ENCODE measurements at regions not wholly inside any gene's neighbourhood (a gene's known extent, or its start where the extent isn't known, plus 50 kb on each side); places are given as distances from the start of the nearest gene placed in this dataset.

DNA sequence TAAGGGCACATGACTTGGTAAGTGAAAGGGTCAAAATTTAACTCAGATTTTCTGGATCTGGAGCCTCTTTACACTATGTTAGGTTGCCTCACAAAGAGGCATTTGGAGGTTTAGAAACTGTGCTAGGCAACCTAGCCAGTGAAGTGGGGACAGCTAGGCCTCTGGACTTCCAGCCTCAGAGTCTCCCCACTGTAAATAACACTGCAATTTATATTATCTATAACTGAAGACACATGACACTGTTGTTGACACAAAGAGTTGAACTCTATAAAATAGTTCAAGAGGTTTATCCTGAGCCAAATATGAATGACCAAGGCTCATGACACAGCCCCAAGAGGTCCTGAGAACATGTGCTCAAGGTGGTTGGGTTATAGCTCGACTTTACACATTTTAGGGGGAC is 74.9 kb upstream of the IQCM start:
- Histone ChIP-seq H3K9ac (ENCODE audit: low read length) (no peak overlapping the region), H4K91ac (ENCODE audit: low read length) (no peak overlapping the region), H3K14ac (ENCODE audit: low read length in 2 of 2) (no peak overlapping the region), H3K18ac (ENCODE audit: low read depth in 1 of 2, low read length in 2 of 2) (no peak overlapping the region), H3K4me3 (ENCODE audit: insufficient read depth in 1 of 2, low read depth in 1 of 2, low read length in 2 of 2) (no peak overlapping the region), H3K4ac (ENCODE audit: low read depth in 1 of 2, low read length in 2 of 2) (no peak overlapping the region), H3K27me3 (ENCODE audit: control insufficient read depth in 1 of 2, insufficient read depth in 1 of 2, low read length in 2 of 2) (no peaks in the 10 kb centered on the region), H3K4me1 (ENCODE audit: control insufficient read depth, insufficient read depth, low read depth, low read length) (no peaks in the 10 kb centered on the region), H3K23ac (ENCODE audit: low read length in 2 of 2) (no peak overlapping the region), H3K27ac (ENCODE audit: low read length, poor library complexity, severe bottlenecking) (no peak overlapping the region), H3K4me2 (ENCODE audit: low read length, poor library complexity, severe bottlenecking) (no peak overlapping the region), H3K79me1 (replicated peaks; ENCODE audit: low read length, poor library complexity, severe bottlenecking) (no peaks in the 10 kb centered on the region), H2BK15ac (ENCODE audit: low read depth, poor library complexity, severe bottlenecking) (no peak overlapping the region), H2AK5ac (ENCODE audit: low read length, severe bottlenecking) (peak overlapping the region; percentile 58), H3K9me3 (ENCODE audit: control insufficient read depth, low read length) (peaks cover 7% of the 10 kb centered on the region), H2BK12ac (ENCODE audit: low read length in 2 of 2) (no peak overlapping the region), H2AFZ (ENCODE audit: low read depth, low read length) (no peak overlapping the region), H4K8ac (ENCODE audit: low read length) (no peak overlapping the region), H2BK5ac (ENCODE audit: low read depth, low read length, poor library complexity, severe bottlenecking) (no peak overlapping the region), H2BK120ac (ENCODE audit: low read depth, low read length) (no peak overlapping the region), H3K36me3 (ENCODE audit: control insufficient read depth in 1 of 2, insufficient read depth in 2 of 2, low read depth in 1 of 2, low read length in 2 of 2) (no peaks in the 10 kb centered on the region)
- no peak for DNase-seq
- 42% methylated on average over 1 of the region's 1 CpG for WGBS

DNA sequence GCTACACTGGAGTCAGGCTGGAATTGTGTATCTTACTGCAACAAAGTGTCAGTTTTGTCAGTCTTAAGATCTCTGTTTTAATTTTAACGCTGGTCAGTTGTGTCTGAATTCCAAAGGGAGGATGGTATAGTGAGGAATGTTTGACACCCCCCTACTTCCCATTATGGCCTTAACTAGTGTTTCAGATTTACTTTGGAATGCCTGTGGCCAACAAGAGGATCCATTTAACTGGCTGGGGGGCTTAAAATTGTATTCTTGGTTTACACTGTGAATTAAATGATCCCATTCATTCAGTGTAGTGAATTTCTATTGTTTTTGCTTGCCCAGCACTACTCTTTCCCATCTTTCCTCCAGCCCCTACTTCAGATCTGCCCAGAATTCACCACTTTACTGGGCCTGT is 75.8 kb upstream of the IQCM start:
- Histone ChIP-seq H3K23ac (ENCODE audit: low read length in 2 of 2) (no peak overlapping the region), H2AK5ac (ENCODE audit: low read length, severe bottlenecking) (no peak overlapping the region)
- 60% methylated on average over 1 of the region's 1 CpG for WGBS

DNA sequence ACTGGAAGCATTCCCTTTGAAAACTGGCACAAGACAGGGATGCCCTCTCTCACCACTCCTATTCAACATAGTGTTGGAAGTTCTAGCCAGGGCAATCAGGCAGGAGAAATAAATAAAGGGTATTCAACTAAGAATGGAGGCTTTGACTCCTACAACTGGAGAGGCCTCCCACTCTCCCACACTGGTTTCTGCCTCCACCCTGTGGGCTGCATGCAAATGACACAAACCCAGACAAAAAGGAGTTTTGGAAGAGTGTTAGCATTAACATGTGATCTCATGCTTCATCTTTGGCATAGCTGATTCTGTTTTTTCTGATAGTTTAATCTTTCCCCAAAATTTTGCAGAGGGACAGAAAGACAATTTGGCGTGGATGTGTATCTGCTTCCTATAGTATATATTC is 80.8 kb upstream of the IQCM start:
- H2BK5ac ChIP-seq (ENCODE audit: low read depth, low read length, poor library complexity, severe bottlenecking) = no peak overlapping the region
- H4K91ac ChIP-seq (ENCODE audit: low read length) = no peak overlapping the region
- H3K9me3 ChIP-seq (ENCODE audit: control insufficient read depth, low read length) = no peaks in the 10 kb centered on the region
- H3K23ac ChIP-seq (ENCODE audit: low read length in 2 of 2) = no peak overlapping the region
- no peak overlapping the region for H2AK5ac ChIP-seq (ENCODE audit: low read length, severe bottlenecking)
- H3K14ac ChIP-seq (ENCODE audit: low read length in 2 of 2) = no peak overlapping the region
- no peak overlapping the region for H3K4me3 ChIP-seq (ENCODE audit: insufficient read depth in 1 of 2, low read depth in 1 of 2, low read length in 2 of 2)
- no peaks in the 10 kb centered on the region for H3K4me1 ChIP-seq (ENCODE audit: control insufficient read depth, insufficient read depth, low read depth, low read length)
- no peak overlapping the region for H3K27ac ChIP-seq (ENCODE audit: low read length, poor library complexity, severe bottlenecking)
- DNase-seq = peak; percentile 37
- no peaks in the 10 kb centered on the region for H3K79me1 ChIP-seq (replicated peaks; ENCODE audit: low read length, poor library complexity, severe bottlenecking)
- no peaks in the 10 kb centered on the region for H3K36me3 ChIP-seq (ENCODE audit: control insufficient read depth in 1 of 2, insufficient read depth in 2 of 2, low read depth in 1 of 2, low read length in 2 of 2)
- WGBS = no CpG with 5 or more reads among the region's 1 CpG
- H3K4me2 ChIP-seq (ENCODE audit: low read length, poor library complexity, severe bottlenecking) = no peak overlapping the region
- H2BK15ac ChIP-seq (ENCODE audit: low read depth, poor library complexity, severe bottlenecking) = no peak overlapping the region
- no peak overlapping the region for H2AFZ ChIP-seq (ENCODE audit: low read depth, low read length)
- H3K4ac ChIP-seq (ENCODE audit: low read depth in 1 of 2, low read length in 2 of 2) = no peak overlapping the region
- H3K27me3 ChIP-seq (ENCODE audit: control insufficient read depth in 1 of 2, insufficient read depth in 1 of 2, low read length in 2 of 2) = no peaks in the 10 kb centered on the region
- no peak overlapping the region for H2BK120ac ChIP-seq (ENCODE audit: low read depth, low read length)
- no peak overlapping the region for H3K9ac ChIP-seq (ENCODE audit: low read length)
- no peak overlapping the region for H3K18ac ChIP-seq (ENCODE audit: low read depth in 1 of 2, low read length in 2 of 2)
- no peak overlapping the region for H4K8ac ChIP-seq (ENCODE audit: low read length)
- H2BK12ac ChIP-seq (ENCODE audit: low read length in 2 of 2) = no peak overlapping the region

More for the DNA sequence above, 75.8 kb upstream of the IQCM start:
- Histone ChIP-seq H4K91ac (ENCODE audit: low read length) (no peak overlapping the region), H3K27ac (ENCODE audit: low read length, poor library complexity, severe bottlenecking) (peak overlapping the region; percentile 28), H2BK120ac (ENCODE audit: low read depth, low read length) (no peak overlapping the region), H3K18ac (ENCODE audit: low read depth in 1 of 2, low read length in 2 of 2) (no peak overlapping the region), H3K79me1 (replicated peaks; ENCODE audit: low read length, poor library complexity, severe bottlenecking) (no peaks in the 10 kb centered on the region), H3K27me3 (ENCODE audit: control insufficient read depth in 1 of 2, insufficient read depth in 1 of 2, low read length in 2 of 2) (no peaks in the 10 kb centered on the region), H3K4me1 (ENCODE audit: control insufficient read depth, insufficient read depth, low read depth, low read length) (no peaks in the 10 kb centered on the region), H2BK5ac (ENCODE audit: low read depth, low read length, poor library complexity, severe bottlenecking) (no peak overlapping the region), H3K14ac (ENCODE audit: low read length in 2 of 2) (no peak overlapping the region), H3K4ac (ENCODE audit: low read depth in 1 of 2, low read length in 2 of 2) (no peak overlapping the region), H4K8ac (ENCODE audit: low read length) (no peak overlapping the region), H3K36me3 (ENCODE audit: control insufficient read depth in 1 of 2, insufficient read depth in 2 of 2, low read depth in 1 of 2, low read length in 2 of 2) (no peaks in the 10 kb centered on the region), H2AFZ (ENCODE audit: low read depth, low read length) (no peak overlapping the region), H3K4me3 (ENCODE audit: insufficient read depth in 1 of 2, low read depth in 1 of 2, low read length in 2 of 2) (no peak overlapping the region), H3K9me3 (ENCODE audit: control insufficient read depth, low read length) (peaks cover 7% of the 10 kb centered on the region), H3K4me2 (ENCODE audit: low read length, poor library complexity, severe bottlenecking) (no peak overlapping the region), H3K9ac (ENCODE audit: low read length) (no peak overlapping the region), H2BK15ac (ENCODE audit: low read depth, poor library complexity, severe bottlenecking) (no peak overlapping the region), H2BK12ac (ENCODE audit: low read length in 2 of 2) (no peak overlapping the region)
- DNase-seq = no peak

DNA sequence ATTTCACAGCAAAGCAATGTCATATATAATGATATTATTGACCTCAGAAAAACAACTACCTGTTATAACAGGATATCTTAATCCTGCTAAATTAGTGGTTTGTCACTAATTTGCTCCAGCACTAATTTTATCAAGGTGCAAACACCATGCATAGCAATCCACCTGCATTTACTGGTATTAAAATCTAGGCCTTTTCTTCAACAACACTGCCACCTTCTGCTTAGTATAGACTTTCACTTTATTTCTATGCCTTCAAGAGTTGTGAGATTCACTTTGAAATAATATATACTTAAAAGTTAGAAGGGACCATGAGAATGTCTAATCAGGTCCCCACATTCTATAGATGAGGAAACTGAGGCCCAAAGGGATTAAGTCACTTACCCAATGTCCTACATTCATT is 82.1 kb upstream of the IQCM start:
- no peak overlapping the region for H3K4me2 ChIP-seq (ENCODE audit: low read length, poor library complexity, severe bottlenecking)
- no peaks in the 10 kb centered on the region for H3K4me1 ChIP-seq (ENCODE audit: control insufficient read depth, insufficient read depth, low read depth, low read length)
- H3K27ac ChIP-seq (ENCODE audit: low read length, poor library complexity, severe bottlenecking) = no peak overlapping the region
- H2BK15ac ChIP-seq (ENCODE audit: low read depth, poor library complexity, severe bottlenecking) = no peak overlapping the region
- no peak overlapping the region for H2BK5ac ChIP-seq (ENCODE audit: low read depth, low read length, poor library complexity, severe bottlenecking)
- H3K18ac ChIP-seq (ENCODE audit: low read depth in 1 of 2, low read length in 2 of 2) = no peak overlapping the region
- peak; percentile 20 for DNase-seq
- H3K36me3 ChIP-seq (ENCODE audit: control insufficient read depth in 1 of 2, insufficient read depth in 2 of 2, low read depth in 1 of 2, low read length in 2 of 2) = no peaks in the 10 kb centered on the region
- no peak overlapping the region for H3K14ac ChIP-seq (ENCODE audit: low read length in 2 of 2)
- no peak overlapping the region for H2BK12ac ChIP-seq (ENCODE audit: low read length in 2 of 2)
- no peak overlapping the region for H3K4me3 ChIP-seq (ENCODE audit: insufficient read depth in 1 of 2, low read depth in 1 of 2, low read length in 2 of 2)
- H2AK5ac ChIP-seq (ENCODE audit: low read length, severe bottlenecking) = no peak overlapping the region
- no peak overlapping the region for H3K23ac ChIP-seq (ENCODE audit: low read length in 2 of 2)
- H2BK120ac ChIP-seq (ENCODE audit: low read depth, low read length) = no peak overlapping the region
- no peak overlapping the region for H4K91ac ChIP-seq (ENCODE audit: low read length)
- no peak overlapping the region for H2AFZ ChIP-seq (ENCODE audit: low read depth, low read length)
- no peaks in the 10 kb centered on the region for H3K27me3 ChIP-seq (ENCODE audit: control insufficient read depth in 1 of 2, insufficient read depth in 1 of 2, low read length in 2 of 2)
- H3K4ac ChIP-seq (ENCODE audit: low read depth in 1 of 2, low read length in 2 of 2) = no peak overlapping the region
- no peaks in the 10 kb centered on the region for H3K79me1 ChIP-seq (replicated peaks; ENCODE audit: low read length, poor library complexity, severe bottlenecking)
- H3K9ac ChIP-seq (ENCODE audit: low read length) = no peak overlapping the region
- H4K8ac ChIP-seq (ENCODE audit: low read length) = no peak overlapping the region
- H3K9me3 ChIP-seq (ENCODE audit: control insufficient read depth, low read length) = no peaks in the 10 kb centered on the region
